ENCODE measurements at regions not wholly inside any gene's neighbourhood (a gene's known extent, or its start where the extent isn't known, plus 50 kb on each side); places are given as distances from the start of the nearest gene placed in this dataset.

DNA sequence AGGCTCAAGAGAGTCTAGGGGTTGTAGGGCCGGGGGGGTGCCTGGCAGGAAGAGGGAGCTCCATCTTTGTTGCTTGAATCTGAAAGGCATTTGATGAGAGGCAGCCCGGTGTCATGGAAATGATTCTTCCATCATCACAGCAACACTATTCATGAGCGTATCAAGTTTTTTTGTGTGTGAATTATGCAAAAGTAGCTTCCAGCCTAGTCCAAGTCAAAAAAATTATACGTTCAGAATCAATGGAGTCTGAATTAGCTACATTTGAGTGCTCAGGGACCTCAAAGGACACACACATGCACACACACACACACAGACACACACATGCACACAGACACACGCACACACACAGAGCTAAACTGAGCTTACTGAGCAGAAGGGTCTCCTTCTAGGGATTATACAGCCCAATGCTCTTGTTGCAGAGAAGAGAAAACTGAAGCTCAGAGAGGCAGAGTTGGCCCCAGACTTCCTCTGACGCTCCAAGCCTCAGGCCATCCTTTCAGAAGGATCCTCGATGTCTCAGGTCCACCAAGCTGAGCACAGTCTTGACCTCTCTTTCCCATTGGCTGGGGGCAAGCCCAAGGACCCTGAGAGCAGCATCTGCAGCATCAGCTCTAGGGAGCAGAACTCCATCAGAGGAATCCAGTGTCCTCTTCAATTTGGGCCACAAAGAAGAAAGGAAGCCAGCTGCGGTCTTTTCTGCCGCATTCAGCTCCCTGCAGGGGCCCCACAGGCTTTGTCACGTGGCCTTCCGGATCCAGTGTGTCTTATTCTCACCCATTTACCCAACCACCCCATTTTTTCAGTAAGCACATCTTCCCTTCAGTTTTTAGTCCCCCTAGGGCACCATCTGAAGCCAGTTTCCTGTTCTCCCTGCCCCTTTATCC is 228.0 kb downstream of the UACA start:
- H3K27ac Mint-ChIP-seq: no peak overlapping the region
- H3K36me3 Mint-ChIP-seq (ENCODE audit: insufficient read depth in 1 of 3, low read depth in 3 of 3): no peaks in the 10 kb centered on the region
- Histone ChIP-seq H2AFZ (ENCODE audit: low read length) (no peak overlapping the region), H3K23me2 (ENCODE audit: insufficient read length, low read depth, low read length, poor library complexity, severe bottlenecking) (no peaks in the 10 kb centered on the region), H4K20me1 (ENCODE audit: control insufficient read depth, insufficient read depth, insufficient read length) (no peaks in the 10 kb centered on the region), H4K8ac (replicated peaks; ENCODE audit: insufficient read length, low read depth, low read length) (no peak overlapping the region), H2BK5ac (ENCODE audit: insufficient read length, low read length) (no peak overlapping the region), H3K9ac (ENCODE audit: extremely low read depth, insufficient read length, low read length) (no peak overlapping the region), H3K4ac (ENCODE audit: low read depth, low read length) (no peak overlapping the region), H3K4me2 (ENCODE audit: insufficient read depth, insufficient read length, low read length) (no peak overlapping the region), H3T11ph (ENCODE audit: low read length) (no peak overlapping the region), H2BK15ac (ENCODE audit: low read depth, low read length) (no peak overlapping the region), H3K4me1 (ENCODE audit: insufficient read depth, low read length) (no peaks in the 10 kb centered on the region; the same call in 1 of the 2 replicates), H4K91ac (ENCODE audit: insufficient read length, low read depth, low read length) (no peak overlapping the region), H2BK20ac (ENCODE audit: low read depth, low read length, poor library complexity, severe bottlenecking) (no peak overlapping the region), H3K56ac (ENCODE audit: insufficient read length, low read depth, low read length) (no peak overlapping the region), H3K79me2 (ENCODE audit: insufficient read depth, low read length) (no peaks in the 10 kb centered on the region), H3K27me3 (ENCODE audit: insufficient read depth, low read length) (no peaks in the 10 kb centered on the region), H3K27ac (ENCODE audit: insufficient read length, low read depth, low read length) (no peak overlapping the region), H3K23ac (ENCODE audit: insufficient read length, low read depth, low read length) (no peak overlapping the region), H3K18ac (ENCODE audit: insufficient read length, low read depth, low read length) (no peak overlapping the region), H3K14ac (ENCODE audit: insufficient read depth, low read length) (no peak overlapping the region), H2AK5ac (ENCODE audit: insufficient read length, low read length) (no peak overlapping the region), H3K9me3 (ENCODE audit: control insufficient read depth, low read depth, low read length) (no peaks in the 10 kb centered on the region), H4K5ac (ENCODE audit: insufficient read length, low read depth, low read length) (no peak overlapping the region), H2BK120ac (ENCODE audit: low read depth, low read length, poor library complexity, severe bottlenecking) (no peak overlapping the region), H3K79me1 (ENCODE audit: insufficient read depth, low read depth, low read length, poor library complexity, severe bottlenecking) (no peaks in the 10 kb centered on the region), H2BK12ac (ENCODE audit: insufficient read length, low read depth, low read length) (no peak overlapping the region)
- H3K4me3 Mint-ChIP-seq: no peak overlapping the region
- H3K9me3 Mint-ChIP-seq: no peaks in the 10 kb centered on the region
- TF ChIP-seq, protein P1, sequence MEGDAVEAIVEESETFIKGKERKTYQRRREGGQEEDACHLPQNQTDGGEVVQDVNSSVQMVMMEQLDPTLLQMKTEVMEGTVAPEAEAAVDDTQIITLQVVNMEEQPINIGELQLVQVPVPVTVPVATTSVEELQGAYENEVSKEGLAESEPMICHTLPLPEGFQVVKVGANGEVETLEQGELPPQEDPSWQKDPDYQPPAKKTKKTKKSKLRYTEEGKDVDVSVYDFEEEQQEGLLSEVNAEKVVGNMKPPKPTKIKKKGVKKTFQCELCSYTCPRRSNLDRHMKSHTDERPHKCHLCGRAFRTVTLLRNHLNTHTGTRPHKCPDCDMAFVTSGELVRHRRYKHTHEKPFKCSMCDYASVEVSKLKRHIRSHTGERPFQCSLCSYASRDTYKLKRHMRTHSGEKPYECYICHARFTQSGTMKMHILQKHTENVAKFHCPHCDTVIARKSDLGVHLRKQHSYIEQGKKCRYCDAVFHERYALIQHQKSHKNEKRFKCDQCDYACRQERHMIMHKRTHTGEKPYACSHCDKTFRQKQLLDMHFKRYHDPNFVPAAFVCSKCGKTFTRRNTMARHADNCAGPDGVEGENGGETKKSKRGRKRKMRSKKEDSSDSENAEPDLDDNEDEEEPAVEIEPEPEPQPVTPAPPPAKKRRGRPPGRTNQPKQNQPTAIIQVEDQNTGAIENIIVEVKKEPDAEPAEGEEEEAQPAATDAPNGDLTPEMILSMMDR (conservative IDR thresholded peaks at IDR 0.05): no peak
- WGBS (ENCODE audit: extremely low coverage, insufficient read length, low lambda C conversion rate): no CpG with 5 or more reads among the region's 11 CpGs
- H3K27me3 Mint-ChIP-seq (ENCODE audit: low read depth): peaks cover 5% of the 10 kb centered on the region
- no peak for DNase-seq
- H3K4me1 Mint-ChIP-seq: peaks cover 29 to 33% of the 10 kb centered on the region in 2 experiments
